DND-41 (cell line): ENCODE measurements at regions not wholly inside any gene's neighbourhood (a gene's known extent, or its start where the extent isn't known, plus 50 kb on each side); places are given as distances from the start of the nearest gene placed in this dataset.
"Not testable (repeated sequence)": the region's sequence is repeated elsewhere in the genome, so short reads cannot be mapped to it uniquely, and the experiment has no call there.

ENCODE experiments used
- ATAC-seq: fragments of 200-7000 bp; cut with Tn5 transposase; 3 replicates; pipeline ENCODE4 v1.9.1; 2021; ENCODE audit warnings: low read depth; ENCODE audit not compliant: insufficient read depth
- DNase-seq: peaks from one replicate; pipeline ENCODE4 v3.0.0-alpha.2; 2020
- H2AFZ ChIP-seq: 2 replicates; pipeline ENCODE4 v1.6.0; 2012; ENCODE audit warnings: low read depth, low read length
- H3K27ac ChIP-seq: 2 replicates; pipeline ENCODE4 v1.5.1; 2012; ENCODE audit warnings: low read length, inconsistent platforms
- H3K27me3 ChIP-seq: fragments of 200-600 bp; sonication (generic); 2 replicates; pipeline ENCODE4 v1.6.0; 2012; ENCODE audit warnings: low read length, mild to moderate bottlenecking, inconsistent platforms; ENCODE audit not compliant: insufficient read depth, poor library complexity
- H3K36me3 ChIP-seq: 2 replicates; pipeline ENCODE4 v1.5.1; 2012; ENCODE audit warnings: low read length, inconsistent platforms; ENCODE audit not compliant: insufficient read depth
- H3K4me1 ChIP-seq: 2 replicates; pipeline ENCODE4 v1.5.1; 2012; ENCODE audit warnings: mild to moderate bottlenecking, low read length; ENCODE audit not compliant: insufficient read depth
- H3K4me2 ChIP-seq: 2 replicates; pipeline ENCODE4 v1.6.0; 2012; ENCODE audit warnings: mild to moderate bottlenecking, moderate library complexity, low read length, inconsistent platforms; ENCODE audit not compliant: insufficient read depth
- H3K4me3 ChIP-seq, 2 experiments: fragments of 200-600 bp in 1 of 2; shearing (Covaris generic) in 1 of 2; 2 replicates each; pipeline ENCODE4 v1.5.1; 2012 to 2016; ENCODE audit warnings: inconsistent platforms in 2 of 2, low read length in 2 of 2, mild to moderate bottlenecking in 2 of 2, low read depth in 1 of 2, moderate library complexity in 1 of 2
- H3K79me2 ChIP-seq: 2 replicates; pipeline ENCODE4 v1.6.0; 2012; ENCODE audit warnings: low read length, inconsistent platforms; ENCODE audit not compliant: insufficient read depth
- H3K9ac ChIP-seq: 2 replicates; pipeline ENCODE4 v1.6.0; 2012; ENCODE audit warnings: low read depth, mild to moderate bottlenecking, inconsistent platforms, low read length, moderate library complexity
- H3K9me3 ChIP-seq: 2 replicates; pipeline ENCODE4 v1.5.1; 2012; ENCODE audit warnings: low read length, moderate library complexity, mild to moderate bottlenecking, inconsistent platforms; ENCODE audit not compliant: insufficient read depth, severe bottlenecking
- H4K20me1 ChIP-seq: 2 replicates; pipeline ENCODE4 v1.6.0; 2012; ENCODE audit warnings: low read length; ENCODE audit not compliant: insufficient read depth
- EZH2 ChIP-seq: IDR thresholded peaks from 3 replicates; pipeline ENCODE4 v1.6.1; 2012; ENCODE audit warnings: borderline replicate concordance, low read depth, mild to moderate bottlenecking, moderate library complexity, low read length, inconsistent platforms; ENCODE audit not compliant: severe bottlenecking
- TF ChIP-seq, protein P1 (sequence below): IDR thresholded peaks from 2 replicates; pipeline ENCODE4 v1.5.1; 2012; ENCODE audit warnings: borderline replicate concordance, low read length, moderate library complexity, mild to moderate bottlenecking; ENCODE audit not compliant: poor library complexity, severe bottlenecking; ENCODE audit errors: extremely low read depth

- no peaks in the 10 kb centered on the region for H3K4me1 ChIP-seq
- H3K79me2 ChIP-seq, result no peaks in the 10 kb centered on the region
- H4K20me1 ChIP-seq, result no peaks in the 10 kb centered on the region
- DNase-seq (no peak), ATAC-seq (no peak)
- no peak overlapping the region for H3K4me2 ChIP-seq
- H3K9me3 ChIP-seq, result no peaks in the 10 kb centered on the region
- no peaks in the 10 kb centered on the region for H3K36me3 ChIP-seq
- H3K27me3 ChIP-seq, result no peaks in the 10 kb centered on the region
- no peak overlapping the region for H2AFZ ChIP-seq
- H3K4me3 ChIP-seq, result no peak overlapping the region
- no peak overlapping the region for H3K9ac ChIP-seq
- H3K27ac ChIP-seq, result no peak overlapping the region
- no peak for TF ChIP-seq EZH2
- TF ChIP-seq, protein P1, sequence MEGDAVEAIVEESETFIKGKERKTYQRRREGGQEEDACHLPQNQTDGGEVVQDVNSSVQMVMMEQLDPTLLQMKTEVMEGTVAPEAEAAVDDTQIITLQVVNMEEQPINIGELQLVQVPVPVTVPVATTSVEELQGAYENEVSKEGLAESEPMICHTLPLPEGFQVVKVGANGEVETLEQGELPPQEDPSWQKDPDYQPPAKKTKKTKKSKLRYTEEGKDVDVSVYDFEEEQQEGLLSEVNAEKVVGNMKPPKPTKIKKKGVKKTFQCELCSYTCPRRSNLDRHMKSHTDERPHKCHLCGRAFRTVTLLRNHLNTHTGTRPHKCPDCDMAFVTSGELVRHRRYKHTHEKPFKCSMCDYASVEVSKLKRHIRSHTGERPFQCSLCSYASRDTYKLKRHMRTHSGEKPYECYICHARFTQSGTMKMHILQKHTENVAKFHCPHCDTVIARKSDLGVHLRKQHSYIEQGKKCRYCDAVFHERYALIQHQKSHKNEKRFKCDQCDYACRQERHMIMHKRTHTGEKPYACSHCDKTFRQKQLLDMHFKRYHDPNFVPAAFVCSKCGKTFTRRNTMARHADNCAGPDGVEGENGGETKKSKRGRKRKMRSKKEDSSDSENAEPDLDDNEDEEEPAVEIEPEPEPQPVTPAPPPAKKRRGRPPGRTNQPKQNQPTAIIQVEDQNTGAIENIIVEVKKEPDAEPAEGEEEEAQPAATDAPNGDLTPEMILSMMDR, result no peak
These were observed 1447.1 kb downstream of the FAM181B start for GRCh38 chr11:81286550-81286949.

DNA sequence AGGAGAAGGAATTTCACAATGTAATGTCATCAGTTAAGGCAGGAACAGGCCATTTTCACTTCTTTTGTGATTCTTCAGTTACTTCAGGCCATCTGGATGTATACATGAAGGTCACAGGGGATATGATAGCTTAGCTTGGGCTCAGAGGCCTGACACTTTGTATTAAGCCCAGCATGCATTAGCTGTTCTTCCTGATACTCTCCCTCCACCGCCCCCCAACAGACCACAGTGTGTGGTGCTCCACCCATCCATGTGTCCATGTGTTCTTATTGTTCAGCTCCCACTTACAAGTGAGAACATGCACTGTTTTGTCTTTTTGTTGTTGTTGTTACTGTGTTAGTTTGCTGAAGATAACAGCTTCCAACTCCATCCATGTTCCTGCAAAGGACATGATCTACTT is 1453.4 kb downstream of the FAM181B start:
- H3K27me3 ChIP-seq, H3K4me3 ChIP-seq, ATAC-seq, H4K20me1 ChIP-seq, H2AFZ ChIP-seq, H3K9ac ChIP-seq, H3K36me3 ChIP-seq, DNase-seq, H3K79me2 ChIP-seq, H3K9me3 ChIP-seq, H3K4me1 ChIP-seq, H3K4me2 ChIP-seq, H3K27ac ChIP-seq: not testable (repeated sequence)

DNA sequence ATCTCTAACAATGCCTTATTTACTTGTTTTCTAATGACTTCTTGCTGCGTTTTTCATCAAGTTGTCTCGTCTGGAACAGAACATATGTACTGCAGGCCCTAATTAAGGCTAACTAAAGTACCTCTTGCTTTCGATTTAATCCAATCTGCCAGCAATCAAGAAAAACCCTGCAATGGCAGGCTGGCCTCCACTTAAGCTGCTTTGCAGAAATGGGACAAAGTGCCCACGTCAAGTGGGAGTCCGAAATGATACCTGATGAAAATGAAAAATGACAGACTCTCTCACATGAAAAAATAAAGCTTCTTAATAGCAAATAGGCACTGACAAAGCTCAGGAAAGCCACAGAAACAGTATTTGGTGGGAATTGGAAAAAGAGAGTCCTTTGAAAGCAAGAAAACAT is 1454.7 kb downstream of the FAM181B start:
- Histone ChIP-seq H3K27ac (no peak overlapping the region), H3K36me3 (no peaks in the 10 kb centered on the region), H3K27me3 (no peaks in the 10 kb centered on the region), H3K4me2 (no peak overlapping the region), H3K79me2 (no peaks in the 10 kb centered on the region), H2AFZ (no peak overlapping the region), H3K9me3 (no peaks in the 10 kb centered on the region), H3K9ac (no peak overlapping the region), H3K4me1 (no peaks in the 10 kb centered on the region), H3K4me3 (no peak overlapping the region), H4K20me1 (no peaks in the 10 kb centered on the region)
- ATAC-seq (no peak), DNase-seq (no peak)
- no peak for TF ChIP-seq EZH2
- TF ChIP-seq, protein P1, result no peak

GRCh38 chr11:81270686-81271085 is 1463.0 kb downstream of the FAM181B start:
- H3K4me2 ChIP-seq, result no peak overlapping the region

More at GRCh38 chr11:81270686-81271085, 1463.0 kb downstream of the FAM181B start:
- H3K9ac ChIP-seq, result no peak overlapping the region
- no peaks in the 10 kb centered on the region for H3K27me3 ChIP-seq
- no peak for ATAC-seq
- no peaks in the 10 kb centered on the region for H4K20me1 ChIP-seq
- no peak for DNase-seq
- H3K9me3 ChIP-seq, result no peaks in the 10 kb centered on the region
- H3K27ac ChIP-seq, result no peak overlapping the region
- H2AFZ ChIP-seq, result no peak overlapping the region
- no peaks in the 10 kb centered on the region for H3K4me1 ChIP-seq
- H3K36me3 ChIP-seq, result no peaks in the 10 kb centered on the region
- no peaks in the 10 kb centered on the region for H3K79me2 ChIP-seq
- TF ChIP-seq EZH2, result no peak
- TF ChIP-seq, protein P1, result no peak
- H3K4me3 ChIP-seq, result no peak overlapping the region
